RWPE1 (cell line): ENCODE measurements at regions not wholly inside any gene's neighbourhood (a gene's known extent, or its start where the extent isn't known, plus 50 kb on each side); places are given as distances from the start of the nearest gene placed in this dataset.

ENCODE experiments used
- CTCF ChIA-PET: fragments of 350-600 bp; sonication (Branson Sonifier 250); formaldehyde crosslinking; extraction: SDS; loops from one replicate; lab custom pipeline; 2021; lab: Yijun Ruan, JAX
- POLR2A ChIA-PET: fragments of 400-600 bp; formaldehyde crosslinking; extraction: SDS; loops from one replicate; lab custom pipeline; 2020; ENCODE audit warnings: antibody characterized with exemption; ENCODE audit not compliant: low non-redundant PET; lab: Yijun Ruan, JAX
- DNase-seq: peaks from one replicate; pipeline ENCODE4 v3.0.0; 2012; ENCODE audit warnings: low spot score
- H3K27ac ChIP-seq: fragments of 450-650 bp; 2 replicates; pipeline ENCODE4 v1.5.1; 2017
- TF ChIP-seq, protein P1 (sequence below): fragments of 450-650 bp; conservative IDR thresholded peaks from 2 replicates; pipeline ENCODE4 v1.5.1; 2017; ENCODE audit warnings: low read depth, mild to moderate bottlenecking

DNA sequence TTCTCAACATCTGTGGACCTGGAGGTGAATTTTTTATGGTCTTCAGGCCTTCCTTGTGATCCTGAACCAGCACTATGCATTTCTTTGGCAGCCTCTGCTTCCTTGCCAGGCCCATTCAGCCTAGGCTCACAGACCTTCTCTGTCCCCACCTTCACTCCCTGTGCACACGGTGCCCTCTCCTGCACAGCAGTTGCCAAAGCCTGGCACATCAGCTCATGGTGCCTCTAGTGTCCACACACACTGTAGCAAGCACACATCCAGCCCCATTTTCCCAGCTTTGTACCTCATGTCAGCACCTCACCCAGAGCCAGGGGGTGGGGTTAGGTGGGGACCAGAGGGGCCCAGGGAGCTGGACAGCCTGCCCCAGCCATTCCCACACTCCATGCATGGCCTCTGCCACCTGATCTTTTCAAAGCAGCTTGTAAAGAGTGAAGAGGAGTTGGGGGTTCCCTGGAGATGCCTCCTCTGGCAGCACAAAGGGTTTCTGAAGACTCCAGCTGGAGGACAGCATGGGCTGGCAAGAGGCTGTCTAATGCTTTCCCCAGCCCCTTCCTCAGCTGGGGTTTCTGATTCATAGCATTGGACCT lies 57.9 kb upstream of the TMEM72 start:
- CTCF ChIA-PET: interaction anchor here (0.6 to 0.9 kb wide), 3 partner anchors 11 to 1146 kb away, joined by 3 to 6 read pairs (median 4); no protein-coding TSS in a partner anchor

DNA sequence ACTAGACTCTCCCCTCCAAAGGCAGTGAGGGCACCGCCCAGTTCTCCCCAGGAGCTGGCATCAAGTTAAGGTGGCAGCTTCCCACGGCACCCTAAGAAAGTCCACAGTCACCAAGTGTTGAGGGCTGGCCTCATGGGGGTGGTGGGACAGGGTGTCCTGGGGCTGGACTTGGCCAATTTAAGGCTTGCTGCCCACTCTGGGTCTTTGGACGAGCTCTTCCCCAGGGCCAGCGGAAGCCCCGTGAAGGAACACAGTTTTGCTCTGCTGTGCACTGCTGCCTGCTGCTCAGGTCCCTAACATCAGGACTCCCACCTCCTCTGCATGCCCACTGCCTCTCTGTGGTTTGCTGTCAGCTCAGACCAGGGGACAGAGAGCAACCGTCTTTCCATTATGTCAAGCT lies 57.3 kb upstream of the TMEM72 start:
- ChIA-PET CTCF (interaction anchor here (0.6 kb wide), 2 partner anchors 429 to 1147 kb away, joined by 4 to 6 read pairs; no protein-coding TSS in a partner anchor), POLR2A (no interaction called here)
- TF ChIP-seq, protein P1, sequence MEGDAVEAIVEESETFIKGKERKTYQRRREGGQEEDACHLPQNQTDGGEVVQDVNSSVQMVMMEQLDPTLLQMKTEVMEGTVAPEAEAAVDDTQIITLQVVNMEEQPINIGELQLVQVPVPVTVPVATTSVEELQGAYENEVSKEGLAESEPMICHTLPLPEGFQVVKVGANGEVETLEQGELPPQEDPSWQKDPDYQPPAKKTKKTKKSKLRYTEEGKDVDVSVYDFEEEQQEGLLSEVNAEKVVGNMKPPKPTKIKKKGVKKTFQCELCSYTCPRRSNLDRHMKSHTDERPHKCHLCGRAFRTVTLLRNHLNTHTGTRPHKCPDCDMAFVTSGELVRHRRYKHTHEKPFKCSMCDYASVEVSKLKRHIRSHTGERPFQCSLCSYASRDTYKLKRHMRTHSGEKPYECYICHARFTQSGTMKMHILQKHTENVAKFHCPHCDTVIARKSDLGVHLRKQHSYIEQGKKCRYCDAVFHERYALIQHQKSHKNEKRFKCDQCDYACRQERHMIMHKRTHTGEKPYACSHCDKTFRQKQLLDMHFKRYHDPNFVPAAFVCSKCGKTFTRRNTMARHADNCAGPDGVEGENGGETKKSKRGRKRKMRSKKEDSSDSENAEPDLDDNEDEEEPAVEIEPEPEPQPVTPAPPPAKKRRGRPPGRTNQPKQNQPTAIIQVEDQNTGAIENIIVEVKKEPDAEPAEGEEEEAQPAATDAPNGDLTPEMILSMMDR: no peak
- DNase-seq: no peak
- no peak overlapping the region for H3K27ac ChIP-seq

More for the DNA sequence above, 57.9 kb upstream of the TMEM72 start:
- no peak overlapping the region for H3K27ac ChIP-seq
- TF ChIP-seq, protein P1: no peak
- POLR2A ChIA-PET: no interaction called here
- no peak for DNase-seq

DNA sequence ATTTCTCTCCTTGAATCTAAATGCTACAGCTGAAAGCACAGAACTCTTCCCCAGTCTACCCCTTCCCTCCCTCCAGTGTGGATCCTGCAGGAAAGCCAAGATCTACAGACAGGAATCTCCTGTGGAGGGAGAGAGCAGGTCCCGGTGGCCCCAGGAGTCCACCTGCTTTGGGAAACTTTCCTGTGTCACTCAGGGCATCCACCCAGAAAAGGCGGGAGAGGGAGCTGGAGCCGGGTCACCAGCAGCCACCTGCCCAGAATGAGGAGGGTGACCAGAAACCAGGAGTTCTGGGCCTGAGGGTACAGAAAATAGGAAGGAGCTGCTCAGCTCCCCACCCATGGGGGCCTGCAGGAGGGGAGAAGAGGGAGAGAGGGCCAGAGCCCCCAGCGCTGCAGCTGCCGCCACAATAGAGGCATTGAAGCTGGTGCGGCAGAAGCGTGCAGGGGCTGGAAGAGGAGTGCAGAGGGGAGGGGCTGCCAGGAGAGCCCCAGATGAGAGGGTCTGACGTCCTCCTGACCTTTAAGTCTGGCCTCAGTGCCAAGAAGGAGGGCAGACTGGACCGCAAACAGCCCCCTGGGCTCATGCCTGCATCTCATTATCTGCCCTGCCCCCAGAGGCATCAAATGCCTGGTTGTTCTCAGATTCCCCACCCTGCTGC lies 56.3 kb upstream of the TMEM72 start:
- ChIA-PET CTCF (interaction anchor here (0.5 kb wide), 1 partner anchor 1531 kb away, joined by 3 read pairs; no protein-coding TSS in a partner anchor), POLR2A (no interaction called here)

GRCh38 chr10:44856696-44857095 lies 54.4 kb upstream of the TMEM72 start:
- no peak overlapping the region for H3K27ac ChIP-seq
- DNase-seq: no peak
- ChIA-PET CTCF (no interaction called here), POLR2A (no interaction called here)
- TF ChIP-seq, protein P1: no peak

More for the DNA sequence above, 56.3 kb upstream of the TMEM72 start:
- TF ChIP-seq, protein P1: no peak
- DNase-seq: no peak
- H3K27ac ChIP-seq: no peak overlapping the region

- ChIA-PET CTCF (interaction anchor here (0.6 to 0.8 kb wide), 3 partner anchors 10 to 442 kb away, joined by 3 to 10 read pairs (median 4); no protein-coding TSS in a partner anchor), POLR2A (interaction anchor here (0.7 kb wide), 1 partner anchor 144 kb away, joined by 5 read pairs; no protein-coding TSS in a partner anchor)
Measured at GRCh38 chr10:44857363-44858016, 53.6 kb upstream of the TMEM72 start.

More at GRCh38 chr10:44857363-44858016, 53.6 kb upstream of the TMEM72 start:
- peak; percentile 45 for DNase-seq
- TF ChIP-seq, protein P1: peak; percentile 93
- H3K27ac ChIP-seq: no peak overlapping the region
